ENCODE measurements at regions not wholly inside any gene's neighbourhood (a gene's known extent, or its start where the extent isn't known, plus 50 kb on each side); places are given as distances from the start of the nearest gene placed in this dataset.

GRCh38 chr3:70726961-70727360 is 414.5 kb upstream of the MDFIC2 start:
- H3K27ac ChIP-seq = no peak overlapping the region
- ChIA-PET CTCF (no interaction called here), POLR2A (ENCODE audit: low non-redundant PET) (no interaction called here)
- DNase-seq (ENCODE audit: low spot score) = no peak
- TF ChIP-seq CTCF (conservative IDR thresholded peaks at IDR 0.05; ENCODE audit: low read depth) = no peak

GRCh38 chr3:70726096-70726938 is 413.9 kb upstream of the MDFIC2 start:
- no peak overlapping the region for H3K27ac ChIP-seq
- CTCF ChIA-PET = no interaction called here
- POLR2A ChIA-PET (ENCODE audit: low non-redundant PET) = no interaction called here
- DNase-seq (ENCODE audit: low spot score) = no peak
- no peak for TF ChIP-seq CTCF (conservative IDR thresholded peaks at IDR 0.05; ENCODE audit: low read depth)

- ChIA-PET CTCF (no interaction called here), POLR2A (ENCODE audit: low non-redundant PET) (no interaction called here)
- no peak for TF ChIP-seq CTCF (conservative IDR thresholded peaks at IDR 0.05; ENCODE audit: low read depth)
- H3K27ac ChIP-seq = no peak overlapping the region
- no peak for DNase-seq (ENCODE audit: low spot score)
Observed at GRCh38 chr3:70722018-70722417, 409.6 kb upstream of the MDFIC2 start.

- POLR2A ChIA-PET (ENCODE audit: low non-redundant PET) = no interaction called here
- no peak for DNase-seq (ENCODE audit: low spot score)
Observed at GRCh38 chr3:70716832-70717231, 404.4 kb upstream of the MDFIC2 start.

GRCh38 chr3:70712449-70713082 is 400.1 kb upstream of the MDFIC2 start:
- no peak for TF ChIP-seq CTCF (conservative IDR thresholded peaks at IDR 0.05; ENCODE audit: low read depth)
- H3K27ac ChIP-seq = no peak overlapping the region
- ChIA-PET POLR2A (ENCODE audit: low non-redundant PET) (no interaction called here), CTCF (no interaction called here)
- no peak for DNase-seq (ENCODE audit: low spot score)

More at GRCh38 chr3:70716832-70717231, 404.4 kb upstream of the MDFIC2 start:
- no peak overlapping the region for H3K27ac ChIP-seq
- 0 out of 2 replicates have a peak, but pooled peaks have one; percentile 17 for TF ChIP-seq CTCF (conservative IDR thresholded peaks at IDR 0.05; ENCODE audit: low read depth)
- CTCF ChIA-PET = interaction anchor here (0.6 kb wide), 1 partner anchor 979 kb away, joined by 3 read pairs; no protein-coding TSS in a partner anchor

- CTCF ChIA-PET = interaction anchor here (0.8 kb wide), 1 partner anchor 162 kb away, joined by 3 read pairs; no protein-coding TSS in a partner anchor
- POLR2A ChIA-PET (ENCODE audit: low non-redundant PET) = no interaction called here
- H3K27ac ChIP-seq = no peak overlapping the region
- TF ChIP-seq CTCF (conservative IDR thresholded peaks at IDR 0.05; ENCODE audit: low read depth) = no peak
- DNase-seq (ENCODE audit: low spot score) = peak; percentile 32
Observed at GRCh38 chr3:70703305-70704102, 391.1 kb upstream of the MDFIC2 start.

Data from RWPE1 (cell line).